ENCODE measurements at regions not wholly inside any gene's neighbourhood (a gene's known extent, or its start where the extent isn't known, plus 50 kb on each side); places are given as distances from the start of the nearest gene placed in this dataset.

- DNase-seq = peak; percentile 70
Measured at GRCh38 chr22:45096256-45096907, 67.3 kb upstream of the NUP50 start.

- no peak for DNase-seq
Measured at GRCh38 chr22:45097061-45097460, 66.7 kb upstream of the NUP50 start.

- DNase-seq = no peak
Measured at GRCh38 chr22:45098056-45098455, 65.7 kb upstream of the NUP50 start.

DNA sequence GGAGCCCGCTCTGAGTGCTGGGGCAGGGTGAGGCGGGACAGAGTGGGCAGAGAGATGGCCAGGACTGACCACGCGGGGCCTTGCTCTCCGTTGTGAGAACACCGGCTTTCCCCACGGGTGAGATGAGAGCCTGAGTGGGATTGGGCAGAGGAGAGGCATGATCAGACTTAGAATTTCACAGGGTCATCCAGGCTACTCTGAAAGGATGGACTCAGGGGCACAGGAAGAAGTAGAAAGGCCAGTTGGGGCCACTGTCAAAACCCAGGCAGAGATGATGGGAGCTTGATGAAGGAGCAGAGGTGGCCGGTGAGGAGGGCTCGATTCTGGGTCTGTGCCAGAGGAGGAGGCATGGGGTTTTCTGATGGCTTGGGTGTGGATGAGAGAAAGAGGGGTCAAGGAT, 63.8 kb upstream of the NUP50 start:
- no peak for DNase-seq

- DNase-seq = peak; percentile 59
Measured at GRCh38 chr22:45101515-45102227, 62.1 kb upstream of the NUP50 start.

DNA sequence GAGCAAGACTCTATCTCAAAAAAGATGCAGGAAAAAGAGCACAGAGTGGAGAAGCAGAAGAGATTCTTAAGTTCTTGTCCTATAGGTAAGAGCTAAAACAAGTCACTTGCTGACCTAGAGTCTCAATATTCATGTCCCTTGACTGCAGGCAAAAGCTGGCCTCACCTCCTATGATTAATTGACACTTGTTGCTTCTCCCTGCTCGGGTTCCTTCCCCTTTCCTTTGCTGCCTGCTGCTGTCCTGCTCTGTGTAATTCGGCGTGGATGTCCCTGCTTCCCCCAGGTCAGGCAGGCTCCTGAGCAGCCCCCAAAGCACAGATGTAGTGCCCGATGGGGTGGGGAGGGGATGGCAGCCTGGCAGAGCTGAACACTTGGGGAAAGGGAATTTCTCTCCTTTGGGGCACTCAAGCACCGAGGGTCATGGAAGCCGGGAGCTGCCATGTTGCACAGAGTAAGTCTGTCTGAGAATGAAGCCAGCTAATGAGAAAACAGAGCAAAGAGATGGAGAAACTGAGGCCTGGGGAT, 60.8 kb upstream of the NUP50 start:
- DNase-seq = no peak

- no peak for DNase-seq
Measured at GRCh38 chr22:45103756-45104155, 60.0 kb upstream of the NUP50 start.

- DNase-seq = no peak
Measured at GRCh38 chr22:45104313-45104712, 59.4 kb upstream of the NUP50 start.

DNA sequence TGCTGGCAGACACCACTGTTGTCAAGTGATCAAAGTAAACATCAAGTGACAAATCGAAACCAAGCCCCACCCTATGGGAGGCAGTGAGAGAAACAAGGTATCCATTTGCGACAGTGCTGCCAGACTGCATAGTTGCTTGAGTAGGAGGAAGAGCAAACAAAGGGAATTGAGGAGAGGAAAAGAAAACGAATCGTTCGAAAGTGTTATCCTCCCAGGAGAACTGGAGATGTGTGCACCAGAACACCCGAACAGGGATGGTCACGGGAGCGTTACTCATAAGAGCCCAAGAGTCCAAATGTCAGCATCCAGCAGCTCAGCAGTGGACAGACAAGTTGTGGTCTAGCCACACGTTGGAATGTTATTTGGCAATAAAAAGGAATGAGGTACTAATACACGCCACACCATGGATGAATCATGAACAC, 58.4 kb upstream of the NUP50 start:
- DNase-seq = no peak

GRCh38 chr22:45107671-45108070, 56.1 kb upstream of the NUP50 start:
- no peak for DNase-seq

DNA sequence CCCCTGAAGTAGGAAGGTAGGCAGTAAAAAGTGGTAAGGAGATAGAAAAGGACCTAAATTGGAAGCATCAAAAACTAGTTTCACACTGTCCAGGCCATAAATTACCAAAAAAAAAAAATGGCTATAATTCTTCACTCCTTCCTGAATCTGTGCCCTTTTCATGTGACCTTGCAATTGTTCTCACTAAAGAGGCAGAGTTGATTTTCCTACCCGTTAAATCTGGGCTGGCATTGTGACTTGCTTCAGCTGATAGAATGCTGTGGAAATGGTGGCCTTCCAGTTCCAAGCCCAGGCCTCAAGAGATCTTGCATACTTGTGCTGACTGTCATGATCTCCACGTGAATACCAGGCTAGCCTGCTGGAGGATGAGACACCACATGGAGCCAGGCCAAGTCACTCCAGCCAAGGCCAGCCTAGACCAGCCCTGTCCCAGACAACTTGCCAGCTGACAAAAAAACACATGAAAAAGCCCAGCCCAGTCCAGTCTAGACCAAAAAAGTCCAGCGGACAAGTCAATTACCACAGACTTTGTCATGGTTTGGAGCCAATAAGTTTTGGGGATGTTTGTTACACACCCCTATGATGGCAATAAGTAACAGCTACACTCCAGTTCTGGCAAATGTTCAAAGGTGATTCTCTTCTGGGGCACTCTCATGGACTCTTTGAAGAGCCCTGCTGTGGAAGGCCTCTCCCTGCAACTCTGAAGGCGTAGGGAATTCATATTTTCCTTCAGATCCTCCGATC, 51.4 kb upstream of the NUP50 start:
- DNase-seq = no peak

Data from activated CD8-positive, alpha-beta memory T cell treated with anti-CD3 and anti-CD28 coated beads, Interleukin-2, amount 50 U/mL, for 48 hours (primary cell).